Gastrocnemius medialis (tissue), 4 donors: ENCODE measurements at regions not wholly inside any gene's neighbourhood (a gene's known extent, or its start where the extent isn't known, plus 50 kb on each side); places are given as distances from the start of the nearest gene placed in this dataset.

Experiments used
- ATAC-seq, 2 donors: fragments of 150-250 bp; one replicate each; pipeline ENCODE4 v1.9.1; 2016
- DNase-seq, 2 donors: peaks; one replicate each; pipeline ENCODE4 v3.0.0-alpha.2; 2019
- H3K27ac ChIP-seq, 4 donors: fragments of 200-600 bp; sonication (generic); 1 replicate in 1 of 4; 2 replicates in 3 of 4; pipeline ENCODE4 v1.5.1; 2016 to 2018; ENCODE audit warnings: mild to moderate bottlenecking in 2 of 4, moderate library complexity in 1 of 4
- H3K27me3 ChIP-seq, 3 donors: fragments of 200-600 bp; sonication (generic) in 2 of 3; 1 replicate in 1 of 3; 2 replicates in 2 of 3; pipeline versions ENCODE4 v1.5.1 to v1.6.0; 2016 to 2019; ENCODE audit warnings: mild to moderate bottlenecking in 1 of 3, moderate library complexity in 1 of 3
- H3K36me3 ChIP-seq, 2 donors: fragments of 200-600 bp; sonication (generic) in 1 of 2; one replicate each; pipeline ENCODE4 v1.5.1; 2017 to 2018
- H3K4me1 ChIP-seq, 2 donors: fragments of 200-600 bp; sonication (generic) in 1 of 2; one replicate each; pipeline ENCODE4 v1.5.1; 2016 to 2017; ENCODE audit warnings: mild to moderate bottlenecking in 2 of 2
- H3K4me3 ChIP-seq, 4 donors: fragments of 200-600 bp; sonication (generic) in 3 of 4; 1 replicate in 1 of 4; 2 replicates in 3 of 4; pipeline ENCODE4 v1.5.1; 2016 to 2019; ENCODE audit warnings: mild to moderate bottlenecking in 2 of 4
- H3K9me3 ChIP-seq, 3 donors: fragments of 200-600 bp; sonication (generic) in 2 of 3; 1 replicate in 1 of 3; 2 replicates in 2 of 3; pipeline ENCODE4 v1.5.1; 2016 to 2019
- CTCF ChIP-seq, 5 experiments: fragments of 450-650 bp in 3 of 5; fragments of 200-600 bp in 2 of 5; sonication (generic) in 2 of 5; IDR thresholded peaks in 4 of 5; conservative IDR thresholded peaks in 1 of 5; 1 replicate in 4 of 5; 2 replicates in 1 of 5; pipeline ENCODE4 v1.5.1; 2016 to 2019; ENCODE audit warnings: antibody characterized with exemption in 5 of 5, mild to moderate bottlenecking in 3 of 5, moderate library complexity in 3 of 5
- POLR2A ChIP-seq, 2 donors: fragments of 450-650 bp; IDR thresholded peaks; one replicate each; pipeline ENCODE4 v1.6.1; 2017; ENCODE audit warnings: antibody characterized with exemption in 2 of 2, mild to moderate bottlenecking in 2 of 2, moderate library complexity in 2 of 2
- in situ Hi-C, 4 donors: fragments of 200-750 bp; cut with MboI; loops; one replicate each; pipeline versions ENCODE4 v1.15.0 to v1.8.0; 2017; ENCODE audit warnings: low sequenced_read_pairs in 4 of 4
- intact Hi-C: fragments of 100-400 bp; cut with DNase I; formaldehyde crosslinking; loops from one replicate; pipeline ENCODE4 v1.15.1; 2023; ENCODE audit warnings: low total_unique reads

GRCh38 chr6:167676666-167677421 lies 149.9 kb upstream of the AFDN start:
- Histone ChIP-seq H3K9me3 (no peaks in the 10 kb centered on the region), H3K4me1 (peaks cover 6 to 17% of the 10 kb centered on the region in 2 donors), H3K36me3 (no peaks in the 10 kb centered on the region), H3K4me3 (no peak overlapping the region), H3K27ac (no peak overlapping the region), H3K27me3 (no peaks in the 10 kb centered on the region)
- TF ChIP-seq POLR2A (IDR thresholded peaks at IDR 0.05) (no peak), CTCF (IDR thresholded peaks at IDR 0.05 in 4 of 5, conservative IDR thresholded peaks at IDR 0.05 in 1 of 5) (no peak)
- ATAC-seq, result peak in 1 of 2 donors; percentile 7
- DNase-seq, result no peak
- intact Hi-C loops, result no loop called here
- in situ Hi-C loops, result no loop called here

DNA sequence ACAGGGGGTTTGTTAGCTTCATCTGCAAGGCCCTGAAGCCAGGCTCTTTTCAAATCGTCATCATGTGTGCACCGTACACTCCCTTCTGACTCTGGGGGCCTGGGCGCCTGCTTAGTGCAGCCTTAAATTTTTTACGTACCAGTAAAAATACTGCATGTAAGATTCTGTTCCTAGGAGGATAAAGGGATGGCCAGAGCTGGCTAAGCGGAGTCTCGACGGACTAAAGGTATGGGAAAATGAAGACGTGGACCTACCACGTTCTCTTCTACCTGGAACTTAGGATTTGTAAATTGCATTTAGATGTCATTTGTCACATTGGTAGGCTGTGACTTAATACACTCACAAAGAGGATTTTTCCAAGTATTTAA lies 149.3 kb upstream of the AFDN start:
- Histone ChIP-seq H3K9me3 (no peaks in the 10 kb centered on the region), H3K27ac (no peak overlapping the region), H3K4me1 (peaks cover 9 to 22% of the 10 kb centered on the region in 2 donors), H3K36me3 (no peaks in the 10 kb centered on the region), H3K4me3 (no peak overlapping the region), H3K27me3 (no peaks in the 10 kb centered on the region)
- ATAC-seq, result no peak
- in situ Hi-C loops, result no loop called here
- DNase-seq, result no peak
- TF ChIP-seq CTCF (IDR thresholded peaks at IDR 0.05 in 4 of 5, conservative IDR thresholded peaks at IDR 0.05 in 1 of 5), result no peak
- no peak for TF ChIP-seq POLR2A (IDR thresholded peaks at IDR 0.05)
- intact Hi-C loops, result no loop called here

- TF ChIP-seq CTCF (IDR thresholded peaks at IDR 0.05 in 4 of 5, conservative IDR thresholded peaks at IDR 0.05 in 1 of 5) (no peak), POLR2A (IDR thresholded peaks at IDR 0.05) (no peak)
- in situ Hi-C loops (no loop called here), intact Hi-C loops (no loop called here)
- ATAC-seq, result peak; percentile 28 to 35
- peak in 1 of 2 donors; percentile 28 for DNase-seq
- H3K27me3 ChIP-seq, result no peaks in the 10 kb centered on the region
- H3K9me3 ChIP-seq, result no peaks in the 10 kb centered on the region
- H3K4me1 ChIP-seq, result peaks cover 14 to 30% of the 10 kb centered on the region in 2 donors
- no peak overlapping the region for H3K27ac ChIP-seq
- H3K36me3 ChIP-seq, result no peaks in the 10 kb centered on the region
- peak overlapping the region; percentile 10 to 36 (median 28) for H3K4me3 ChIP-seq
Measured at GRCh38 chr6:167678102-167679101, 148.3 kb upstream of the AFDN start.

- H3K4me1 ChIP-seq, result peaks cover 14 to 33% of the 10 kb centered on the region in 2 donors
- ATAC-seq (no peak), DNase-seq (no peak)
- H3K9me3 ChIP-seq, result no peaks in the 10 kb centered on the region
- peak overlapping the region in 3 of 4 donors; percentile 25 to 36 (median 30) for H3K4me3 ChIP-seq
- no peak for TF ChIP-seq CTCF (IDR thresholded peaks at IDR 0.05 in 4 of 5, conservative IDR thresholded peaks at IDR 0.05 in 1 of 5)
- TF ChIP-seq POLR2A (IDR thresholded peaks at IDR 0.05), result no peak
- intact Hi-C loops, result no loop called here
- no peaks in the 10 kb centered on the region for H3K36me3 ChIP-seq
- H3K27ac ChIP-seq, result no peak overlapping the region
- H3K27me3 ChIP-seq, result no peaks in the 10 kb centered on the region
- in situ Hi-C loops, result no loop called here
Measured at GRCh38 chr6:167679122-167679736, 147.5 kb upstream of the AFDN start.
